ENCODE measurements at regions not wholly inside any gene's neighbourhood (a gene's known extent, or its start where the extent isn't known, plus 50 kb on each side); places are given as distances from the start of the nearest gene placed in this dataset.

GRCh38 chr11:114938799-114939198, 260.5 kb downstream of the NXPE2 start:
- Mint-ChIP-seq H3K27ac (no peak overlapping the region), H3K36me3 (peaks cover 29% of the 10 kb centered on the region), H3K27me3 (ENCODE audit: low read depth) (peaks cover 8% of the 10 kb centered on the region), H3K4me1 (no peaks in the 10 kb centered on the region), H3K4me3 (no peak overlapping the region), H3K9me3 (peaks cover 76% of the 10 kb centered on the region)
- ChIA-PET CTCF (no interaction called here), POLR2A (no interaction called here)
- TF ChIP-seq CREM (CRISPR knock-in tag; IDR thresholded peaks at IDR 0.05) (no peak), ZNF416 (CRISPR knock-in tag; IDR thresholded peaks at IDR 0.05) (no peak), NFE2L1 (CRISPR knock-in tag; IDR thresholded peaks at IDR 0.05) (no peak), NR2C2 (CRISPR knock-in tag; IDR thresholded peaks at IDR 0.05) (no peak)
- ATAC-seq (no peak), DNase-seq (ENCODE audit: low spot score) (no peak)

GRCh38 chr11:114942207-114942606, 263.9 kb downstream of the NXPE2 start:
- H3K9me3 Mint-ChIP-seq: peaks cover 57% of the 10 kb centered on the region
- peaks cover 27% of the 10 kb centered on the region for H3K36me3 Mint-ChIP-seq
- H3K4me3 Mint-ChIP-seq: no peak overlapping the region
- POLR2A ChIA-PET: no interaction called here
- peaks cover 5% of the 10 kb centered on the region; the same call in 1 of the 2 replicates for H3K4me1 Mint-ChIP-seq
- ATAC-seq (peak; percentile 52), DNase-seq (ENCODE audit: low spot score) (no peak)
- peaks cover 11% of the 10 kb centered on the region for H3K27me3 Mint-ChIP-seq (ENCODE audit: low read depth)
- TF ChIP-seq SMAD3 (CRISPR knock-in tag; IDR thresholded peaks at IDR 0.05; ENCODE audit: borderline replicate concordance): no peak
- no peak overlapping the region for H3K27ac Mint-ChIP-seq
- CTCF ChIA-PET: interaction anchor here (1.3 to 1.5 kb wide), 3 partner anchors 50 to 168 kb away, joined by 3 to 11 read pairs (median 3); no protein-coding TSS in a partner anchor

DNA sequence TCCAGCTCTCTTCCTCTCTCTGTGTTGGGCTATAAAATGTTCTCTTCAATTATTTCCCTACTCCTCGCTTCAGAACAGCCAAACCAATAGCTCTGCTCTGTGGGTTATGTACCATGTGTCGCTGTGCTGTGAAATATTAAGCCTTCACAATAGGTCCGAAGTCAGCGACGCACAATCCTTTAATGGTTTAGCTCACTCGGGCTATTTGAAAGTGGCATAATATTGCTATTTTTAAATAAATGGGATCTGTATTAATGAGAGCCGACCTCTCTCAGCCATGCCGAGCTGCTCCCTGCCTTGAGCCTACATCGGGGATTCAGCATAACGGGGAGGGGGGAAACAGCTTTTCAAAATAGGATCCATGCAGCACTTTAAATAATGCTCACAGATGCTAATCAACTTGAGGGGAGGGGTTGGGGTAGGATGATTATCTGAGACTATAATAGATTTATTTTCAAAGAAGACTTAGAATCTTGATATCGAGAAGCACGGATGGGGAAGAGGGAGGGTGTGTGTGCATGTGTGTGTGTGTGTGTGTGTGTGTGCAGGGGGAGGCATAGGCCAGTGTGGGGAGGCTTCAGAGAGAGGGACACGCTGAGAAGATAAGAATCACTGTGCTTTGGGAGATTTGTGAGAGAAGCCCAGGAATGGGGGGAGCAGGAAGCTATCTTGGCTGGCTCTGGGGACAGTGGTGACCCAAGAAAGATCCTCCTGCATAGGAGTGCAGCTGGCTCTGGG, 271.5 kb downstream of the NXPE2 start:
- Mint-ChIP-seq H3K4me1 (peaks cover 5% of the 10 kb centered on the region; the same call in 1 of the 2 replicates), H3K36me3 (peaks cover 4% of the 10 kb centered on the region), H3K9me3 (peaks cover 10% of the 10 kb centered on the region), H3K4me3 (no peak overlapping the region), H3K27me3 (ENCODE audit: low read depth) (no peaks in the 10 kb centered on the region; the same call in none of the 2 replicates), H3K27ac (no peak overlapping the region)
- CTCF ChIA-PET: interaction anchor here (0.7 to 1.4 kb wide), 3 partner anchors 58 to 211 kb away, joined by 3 to 5 read pairs (median 4); no protein-coding TSS in a partner anchor
- no peak for DNase-seq (ENCODE audit: low spot score)
- POLR2A ChIA-PET: no interaction called here
- no peak for ATAC-seq
- TF ChIP-seq KAT7 (CRISPR knock-in tag; IDR thresholded peaks at IDR 0.05; ENCODE audit: borderline replicate concordance) (no peak), PRDM15 (CRISPR knock-in tag; IDR thresholded peaks at IDR 0.05) (no peak), ELF4 (CRISPR knock-in tag; IDR thresholded peaks at IDR 0.05; ENCODE audit: low read depth) (no peak), TP53 (CRISPR knock-in tag; IDR thresholded peaks at IDR 0.05) (no peak), GABPB1 (CRISPR knock-in tag; IDR thresholded peaks at IDR 0.05) (no peak), IRF2 (CRISPR knock-in tag; IDR thresholded peaks at IDR 0.05; ENCODE audit: borderline replicate concordance, low read depth) (no peak), ZMAT4 (CRISPR knock-in tag; IDR thresholded peaks at IDR 0.05) (no peak), SP1 (CRISPR knock-in tag; conservative IDR thresholded peaks at IDR 0.05) (no peak), FOXJ3 (CRISPR knock-in tag; IDR thresholded peaks at IDR 0.05; ENCODE audit: borderline replicate concordance) (no peak), GRHL2 (CRISPR knock-in tag; IDR thresholded peaks at IDR 0.05; ENCODE audit: insufficient replicate concordance, severe bottlenecking) (no peak), TEAD4 (CRISPR knock-in tag; IDR thresholded peaks at IDR 0.05) (no peak), AR (CRISPR knock-in tag; IDR thresholded peaks at IDR 0.05) (no peak), ETV6 (CRISPR knock-in tag; IDR thresholded peaks at IDR 0.05) (no peak), FOXP1 (CRISPR knock-in tag; IDR thresholded peaks at IDR 0.05; ENCODE audit: borderline replicate concordance) (no peak)
- TF ChIP-seq, protein P1, sequence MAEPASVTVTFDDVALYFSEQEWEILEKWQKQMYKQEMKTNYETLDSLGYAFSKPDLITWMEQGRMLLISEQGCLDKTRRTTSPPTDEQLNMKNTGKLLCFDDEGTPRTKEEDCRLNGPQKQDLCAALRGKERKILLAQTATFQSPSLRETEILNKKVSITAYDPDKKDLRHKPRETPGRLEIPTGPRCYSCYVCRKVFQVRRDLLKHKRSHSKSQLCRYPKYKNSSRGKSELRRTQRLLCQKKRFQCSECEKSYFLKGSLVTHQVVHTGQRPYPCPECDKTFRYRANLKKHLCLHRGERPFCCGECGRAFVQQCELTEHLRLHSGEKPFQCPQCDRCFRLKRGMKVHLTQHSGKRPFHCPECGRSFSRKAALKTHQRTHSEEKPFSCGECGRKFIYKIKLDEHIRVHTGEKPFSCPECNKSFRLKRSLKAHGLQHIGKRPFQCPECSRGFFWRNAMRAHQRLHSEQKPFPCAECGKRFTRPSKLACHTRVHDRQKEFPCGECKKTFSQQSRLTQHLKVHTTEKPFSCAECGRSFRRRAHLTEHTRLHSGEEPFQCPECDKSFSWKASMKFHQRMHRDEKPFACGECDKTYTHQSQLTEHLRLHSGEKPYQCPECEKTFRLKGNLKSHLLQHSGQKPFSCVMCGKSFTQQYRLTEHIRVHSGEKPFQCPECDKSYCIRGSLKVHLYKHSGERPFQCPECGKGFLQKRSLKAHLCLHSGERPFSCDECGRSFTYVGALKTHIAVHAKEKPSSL (CRISPR knock-in tag; conservative IDR thresholded peaks at IDR 0.05): no peak
- TF ChIP-seq, protein P2, sequence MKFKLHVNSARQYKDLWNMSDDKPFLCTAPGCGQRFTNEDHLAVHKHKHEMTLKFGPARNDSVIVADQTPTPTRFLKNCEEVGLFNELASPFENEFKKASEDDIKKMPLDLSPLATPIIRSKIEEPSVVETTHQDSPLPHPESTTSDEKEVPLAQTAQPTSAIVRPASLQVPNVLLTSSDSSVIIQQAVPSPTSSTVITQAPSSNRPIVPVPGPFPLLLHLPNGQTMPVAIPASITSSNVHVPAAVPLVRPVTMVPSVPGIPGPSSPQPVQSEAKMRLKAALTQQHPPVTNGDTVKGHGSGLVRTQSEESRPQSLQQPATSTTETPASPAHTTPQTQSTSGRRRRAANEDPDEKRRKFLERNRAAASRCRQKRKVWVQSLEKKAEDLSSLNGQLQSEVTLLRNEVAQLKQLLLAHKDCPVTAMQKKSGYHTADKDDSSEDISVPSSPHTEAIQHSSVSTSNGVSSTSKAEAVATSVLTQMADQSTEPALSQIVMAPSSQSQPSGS (CRISPR knock-in tag; IDR thresholded peaks at IDR 0.05; ENCODE audit: borderline replicate concordance, low read depth): no peak

All from WTC11 (cell line).